WERI-Rb-1 (cell line): ENCODE measurements at regions not wholly inside any gene's neighbourhood (a gene's known extent, or its start where the extent isn't known, plus 50 kb on each side); places are given as distances from the start of the nearest gene placed in this dataset.

Experiments used
- DNase-seq: peaks from one replicate; pipeline ENCODE4 v3.0.0-alpha.2; 2020
- H3K27ac ChIP-seq: fragments of 250-450 bp; sonication (Bioruptor Pico); 2 replicates; pipeline ENCODE4 v1.5.1; 2020; ENCODE audit warnings: mild to moderate bottlenecking, moderate library complexity
- H3K27me3 ChIP-seq: fragments of 250-450 bp; sonication (Bioruptor Pico); 2 replicates; pipeline ENCODE4 v1.5.1; 2021; ENCODE audit warnings: mild to moderate bottlenecking, low read depth, moderate library complexity; ENCODE audit not compliant: insufficient read depth, severe bottlenecking
- H3K36me3 ChIP-seq: fragments of 250-450 bp; sonication (Bioruptor Pico); 2 replicates; pipeline ENCODE4 v1.5.1; 2020; ENCODE audit warnings: mild to moderate bottlenecking, moderate library complexity
- H3K4me3 ChIP-seq: 2 replicates; pipeline ENCODE4 v1.5.1; 2011; ENCODE audit warnings: low read depth, mild to moderate bottlenecking, control low read depth, low read length
- H3K9me3 ChIP-seq: fragments of 250-450 bp; sonication (Bioruptor Pico); 2 replicates; pipeline ENCODE4 v1.5.1; 2021; ENCODE audit warnings: mild to moderate bottlenecking, moderate library complexity; ENCODE audit not compliant: severe bottlenecking
- CTCF ChIP-seq: IDR thresholded peaks from 2 replicates; pipeline ENCODE4 v1.5.1; 2011; ENCODE audit warnings: low read depth, mild to moderate bottlenecking, control low read depth, inconsistent platforms, low read length

- H3K9me3 ChIP-seq: no peaks in the 10 kb centered on the region
- DNase-seq: no peak
- H3K27me3 ChIP-seq: no peaks in the 10 kb centered on the region
- no peak overlapping the region for H3K4me3 ChIP-seq
- TF ChIP-seq CTCF: no peak
- no peak overlapping the region for H3K27ac ChIP-seq
- H3K36me3 ChIP-seq: no peaks in the 10 kb centered on the region
These were observed 58.6 kb upstream of the KLF7 start for GRCh38 chr2:207224381-207224780.

- no peaks in the 10 kb centered on the region for H3K27me3 ChIP-seq
- DNase-seq: no peak
- no peaks in the 10 kb centered on the region for H3K9me3 ChIP-seq
- no peak for TF ChIP-seq CTCF
- no peaks in the 10 kb centered on the region for H3K36me3 ChIP-seq
- H3K4me3 ChIP-seq: no peak overlapping the region
- H3K27ac ChIP-seq: no peak overlapping the region
These were observed 59.2 kb upstream of the KLF7 start for GRCh38 chr2:207224791-207225482.

GRCh38 chr2:207225773-207226172 lies 60.0 kb upstream of the KLF7 start:
- DNase-seq: no peak
- Histone ChIP-seq H3K36me3 (no peaks in the 10 kb centered on the region), H3K9me3 (no peaks in the 10 kb centered on the region), H3K27ac (no peak overlapping the region), H3K27me3 (no peaks in the 10 kb centered on the region), H3K4me3 (no peak overlapping the region)
- no peak for TF ChIP-seq CTCF

GRCh38 chr2:207226243-207226642 lies 60.5 kb upstream of the KLF7 start:
- no peak for DNase-seq
- no peaks in the 10 kb centered on the region for H3K27me3 ChIP-seq
- H3K9me3 ChIP-seq: no peaks in the 10 kb centered on the region
- H3K27ac ChIP-seq: no peak overlapping the region
- no peak for TF ChIP-seq CTCF
- no peaks in the 10 kb centered on the region for H3K36me3 ChIP-seq
- no peak overlapping the region for H3K4me3 ChIP-seq

GRCh38 chr2:207226671-207227061 lies 60.9 kb upstream of the KLF7 start:
- no peak overlapping the region for H3K27ac ChIP-seq
- no peaks in the 10 kb centered on the region for H3K27me3 ChIP-seq
- no peaks in the 10 kb centered on the region for H3K9me3 ChIP-seq
- TF ChIP-seq CTCF: no peak
- no peaks in the 10 kb centered on the region for H3K36me3 ChIP-seq
- no peak for DNase-seq
- H3K4me3 ChIP-seq: no peak overlapping the region
